ENCODE measurements at regions not wholly inside any gene's neighbourhood (a gene's known extent, or its start where the extent isn't known, plus 50 kb on each side); places are given as distances from the start of the nearest gene placed in this dataset.

GRCh38 chr21:20730441-20730840 is 267.8 kb upstream of the NCAM2 start:
- Histone ChIP-seq H3K27me3 (no peaks in the 10 kb centered on the region), H3K27ac (no peak overlapping the region), H3K4me3 (no peak overlapping the region), H3K4me1 (no peaks in the 10 kb centered on the region), H3K9me3 (no peaks in the 10 kb centered on the region), H3K36me3 (ENCODE audit: low read depth, missing control alignments) (no peaks in the 10 kb centered on the region)
- TF ChIP-seq POLR2A (IDR thresholded peaks at IDR 0.05) (no peak), CTCF (IDR thresholded peaks at IDR 0.05) (no peak)
- DNase-seq = no peak
- intact Hi-C loops (cut with DNase I; ENCODE audit: low total_unique reads) = no loop called here
- 79 to 83% methylated on average over 6 of the region's 6 CpGs for WGBS, 2 donors

GRCh38 chr21:20735257-20735656 is 263.0 kb upstream of the NCAM2 start:
- DNase-seq = no peak
- intact Hi-C loops (cut with DNase I; ENCODE audit: low total_unique reads) = no loop called here
- Histone ChIP-seq H3K27ac (no peak overlapping the region), H3K4me3 (no peak overlapping the region), H3K27me3 (no peaks in the 10 kb centered on the region), H3K9me3 (no peaks in the 10 kb centered on the region), H3K36me3 (ENCODE audit: low read depth, missing control alignments) (no peaks in the 10 kb centered on the region), H3K4me1 (no peaks in the 10 kb centered on the region)
- no peak for TF ChIP-seq POLR2A (IDR thresholded peaks at IDR 0.05)
- TF ChIP-seq CTCF (IDR thresholded peaks at IDR 0.05) = no peak
- WGBS, 2 donors = 50 to 63% methylated on average over 1 of the region's 1 CpG

GRCh38 chr21:20737227-20737913 is 260.8 kb upstream of the NCAM2 start:
- TF ChIP-seq POLR2A (IDR thresholded peaks at IDR 0.05) = no peak
- TF ChIP-seq CTCF (IDR thresholded peaks at IDR 0.05) = no peak
- no peak overlapping the region for H3K4me3 ChIP-seq
- H3K27me3 ChIP-seq = no peaks in the 10 kb centered on the region
- no peak overlapping the region for H3K27ac ChIP-seq
- DNase-seq = no peak
- no peaks in the 10 kb centered on the region for H3K4me1 ChIP-seq
- H3K9me3 ChIP-seq = no peaks in the 10 kb centered on the region
- intact Hi-C loops (cut with DNase I; ENCODE audit: low total_unique reads) = no loop called here
- no peaks in the 10 kb centered on the region for H3K36me3 ChIP-seq (ENCODE audit: low read depth, missing control alignments)

- no peak for TF ChIP-seq CTCF (IDR thresholded peaks at IDR 0.05)
- TF ChIP-seq POLR2A (IDR thresholded peaks at IDR 0.05) = no peak
- Histone ChIP-seq H3K9me3 (no peaks in the 10 kb centered on the region), H3K4me3 (no peak overlapping the region), H3K4me1 (no peaks in the 10 kb centered on the region), H3K27me3 (no peaks in the 10 kb centered on the region), H3K36me3 (ENCODE audit: low read depth, missing control alignments) (no peaks in the 10 kb centered on the region), H3K27ac (no peak overlapping the region)
- DNase-seq = no peak
- WGBS, 2 donors = 79% methylated on average over 5 of the region's 5 CpGs
- intact Hi-C loops (cut with DNase I; ENCODE audit: low total_unique reads) = no loop called here
These were observed 258.8 kb upstream of the NCAM2 start for GRCh38 chr21:20739421-20739820.

GRCh38 chr21:20741445-20741844 is 256.8 kb upstream of the NCAM2 start:
- no peak for TF ChIP-seq POLR2A (IDR thresholded peaks at IDR 0.05)

More at GRCh38 chr21:20741445-20741844, 256.8 kb upstream of the NCAM2 start:
- 77 to 86% methylated on average over 6 of the region's 6 CpGs for WGBS, 2 donors
- intact Hi-C loops (cut with DNase I; ENCODE audit: low total_unique reads) = no loop called here
- H3K9me3 ChIP-seq = no peaks in the 10 kb centered on the region
- H3K27me3 ChIP-seq = no peaks in the 10 kb centered on the region
- no peak overlapping the region for H3K4me3 ChIP-seq
- no peaks in the 10 kb centered on the region for H3K4me1 ChIP-seq
- no peak overlapping the region for H3K27ac ChIP-seq
- no peaks in the 10 kb centered on the region for H3K36me3 ChIP-seq (ENCODE audit: low read depth, missing control alignments)
- DNase-seq = no peak
